Mesothelial cell of epicardium (in vitro differentiated cells): ENCODE measurements at regions not wholly inside any gene's neighbourhood (a gene's known extent, or its start where the extent isn't known, plus 50 kb on each side); places are given as distances from the start of the nearest gene placed in this dataset.

Source experiments
- DNase-seq, 2 experiments: peaks; one replicate each; pipeline ENCODE4 v3.0.0; 2021; ENCODE audit warnings: low spot score in 2 of 2; ENCODE audit not compliant: unreplicated experiment in 2 of 2
- H3K27ac Mint-ChIP-seq: 2 replicates; pipeline ENCODE4 v1.8.0; 2021; ENCODE audit warnings: mixed read lengths
- H3K27me3 Mint-ChIP-seq: 2 replicates; pipeline ENCODE4 v1.8.0; 2021; ENCODE audit warnings: low read depth, mixed read lengths
- H3K36me3 Mint-ChIP-seq: 2 replicates; pipeline ENCODE4 v1.8.0; 2021; ENCODE audit warnings: mixed read lengths
- H3K4me1 Mint-ChIP-seq: 2 replicates; pipeline ENCODE4 v1.8.0; 2021; ENCODE audit warnings: mixed read lengths
- H3K4me3 Mint-ChIP-seq: 2 replicates; pipeline ENCODE4 v1.8.0; 2021; ENCODE audit warnings: mild to moderate bottlenecking, moderate library complexity, mixed read lengths
- H3K9me3 Mint-ChIP-seq: 2 replicates; pipeline ENCODE4 v1.8.0; 2021; ENCODE audit warnings: mixed read lengths
- TF ChIP-seq, protein P1 (sequence below): fragments of 200-600 bp; sonication (generic); IDR thresholded peaks from one replicate; pipeline ENCODE4 v1.5.0; 2021; ENCODE audit warnings: antibody characterized with exemption; ENCODE audit not compliant: unreplicated experiment

DNA sequence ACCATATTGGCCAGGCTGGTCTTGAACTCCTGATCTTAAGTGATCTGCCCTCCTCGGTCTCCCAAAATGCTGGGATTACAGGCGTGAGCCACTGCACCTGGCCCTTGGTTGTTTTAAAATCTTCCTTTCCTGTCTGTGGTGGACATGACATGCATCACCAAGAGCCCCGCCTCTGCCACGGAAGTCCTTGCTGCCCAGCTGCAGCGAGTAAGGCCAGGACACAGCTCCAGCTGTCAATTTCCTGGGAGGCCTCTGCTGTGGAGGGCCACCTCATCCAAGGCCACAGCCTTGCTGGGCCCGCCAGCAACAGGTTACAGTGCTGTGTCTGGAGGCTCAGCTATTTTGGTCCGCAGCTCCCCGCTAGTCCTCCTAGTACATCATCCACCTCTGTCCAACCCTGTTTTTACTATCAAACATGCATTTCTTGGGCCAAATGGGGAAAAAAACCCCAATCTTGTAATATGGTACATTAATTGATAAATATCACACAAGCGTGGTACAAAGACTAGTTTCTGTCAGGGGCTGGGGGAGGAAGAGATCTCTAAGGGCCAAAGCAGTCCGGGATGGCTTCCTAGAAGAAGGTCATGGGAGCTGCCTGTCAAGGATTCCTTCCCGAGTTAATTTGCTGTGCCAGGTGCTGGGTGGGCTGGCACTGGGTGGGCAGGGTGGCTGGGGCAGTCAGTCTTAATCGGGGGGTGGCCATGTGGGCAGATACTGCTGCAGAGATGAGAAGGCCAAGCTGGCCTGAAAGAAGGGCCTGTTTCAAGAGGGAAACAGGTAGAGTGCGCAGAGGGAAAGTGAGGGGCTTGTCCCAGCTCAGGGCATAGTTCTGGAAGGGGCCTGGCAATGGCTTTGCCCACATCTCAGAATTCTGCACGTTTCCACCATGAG lies 100.5 kb downstream of the INHBB start:
- H3K9me3 Mint-ChIP-seq = no peaks in the 10 kb centered on the region
- no peak overlapping the region for H3K27ac Mint-ChIP-seq
- no peak overlapping the region for H3K4me3 Mint-ChIP-seq
- H3K27me3 Mint-ChIP-seq = peaks cover 44% of the 10 kb centered on the region
- peaks cover 12% of the 10 kb centered on the region for H3K4me1 Mint-ChIP-seq
- DNase-seq = no peak
- H3K36me3 Mint-ChIP-seq = no peaks in the 10 kb centered on the region
- TF ChIP-seq, protein P1, sequence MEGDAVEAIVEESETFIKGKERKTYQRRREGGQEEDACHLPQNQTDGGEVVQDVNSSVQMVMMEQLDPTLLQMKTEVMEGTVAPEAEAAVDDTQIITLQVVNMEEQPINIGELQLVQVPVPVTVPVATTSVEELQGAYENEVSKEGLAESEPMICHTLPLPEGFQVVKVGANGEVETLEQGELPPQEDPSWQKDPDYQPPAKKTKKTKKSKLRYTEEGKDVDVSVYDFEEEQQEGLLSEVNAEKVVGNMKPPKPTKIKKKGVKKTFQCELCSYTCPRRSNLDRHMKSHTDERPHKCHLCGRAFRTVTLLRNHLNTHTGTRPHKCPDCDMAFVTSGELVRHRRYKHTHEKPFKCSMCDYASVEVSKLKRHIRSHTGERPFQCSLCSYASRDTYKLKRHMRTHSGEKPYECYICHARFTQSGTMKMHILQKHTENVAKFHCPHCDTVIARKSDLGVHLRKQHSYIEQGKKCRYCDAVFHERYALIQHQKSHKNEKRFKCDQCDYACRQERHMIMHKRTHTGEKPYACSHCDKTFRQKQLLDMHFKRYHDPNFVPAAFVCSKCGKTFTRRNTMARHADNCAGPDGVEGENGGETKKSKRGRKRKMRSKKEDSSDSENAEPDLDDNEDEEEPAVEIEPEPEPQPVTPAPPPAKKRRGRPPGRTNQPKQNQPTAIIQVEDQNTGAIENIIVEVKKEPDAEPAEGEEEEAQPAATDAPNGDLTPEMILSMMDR = no peak

DNA sequence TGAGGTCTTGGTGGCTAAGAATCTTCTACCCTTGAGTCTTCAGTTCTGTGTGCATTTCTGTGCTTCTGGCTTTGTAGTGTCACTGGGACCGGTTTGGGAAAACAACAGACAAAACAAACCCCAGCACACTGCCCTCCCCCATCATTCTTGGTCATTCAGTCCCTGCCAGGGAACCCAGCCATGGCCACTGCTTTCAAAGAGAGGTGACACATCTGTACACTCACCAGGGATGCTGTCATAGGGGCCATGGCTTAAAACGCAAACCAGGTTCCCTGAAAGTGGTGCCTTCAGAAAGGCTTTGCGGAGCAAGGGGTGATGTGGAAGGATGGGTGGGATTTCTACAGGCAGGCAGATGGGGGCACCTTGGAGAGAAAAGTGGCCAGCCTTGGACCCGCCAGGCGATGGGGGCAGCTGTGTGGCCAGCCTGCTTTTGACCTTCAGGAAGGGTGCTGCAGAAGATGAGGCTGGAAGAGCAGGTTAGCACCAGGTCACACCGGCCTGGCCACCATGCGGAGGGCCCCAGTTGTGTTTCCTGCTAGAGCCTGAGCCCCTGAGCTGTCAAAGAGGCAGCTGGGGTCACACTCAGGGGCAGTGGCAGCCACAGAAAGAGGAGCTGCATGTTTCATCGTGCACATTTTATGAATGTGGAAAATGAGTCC lies 101.3 kb downstream of the INHBB start:
- H3K4me3 Mint-ChIP-seq = no peak overlapping the region
- H3K4me1 Mint-ChIP-seq = peaks cover 9% of the 10 kb centered on the region
- no peaks in the 10 kb centered on the region for H3K9me3 Mint-ChIP-seq
- peaks cover 39% of the 10 kb centered on the region for H3K27me3 Mint-ChIP-seq
- no peak for DNase-seq
- TF ChIP-seq, protein P1 = no peak
- no peak overlapping the region for H3K27ac Mint-ChIP-seq
- no peaks in the 10 kb centered on the region for H3K36me3 Mint-ChIP-seq

DNA sequence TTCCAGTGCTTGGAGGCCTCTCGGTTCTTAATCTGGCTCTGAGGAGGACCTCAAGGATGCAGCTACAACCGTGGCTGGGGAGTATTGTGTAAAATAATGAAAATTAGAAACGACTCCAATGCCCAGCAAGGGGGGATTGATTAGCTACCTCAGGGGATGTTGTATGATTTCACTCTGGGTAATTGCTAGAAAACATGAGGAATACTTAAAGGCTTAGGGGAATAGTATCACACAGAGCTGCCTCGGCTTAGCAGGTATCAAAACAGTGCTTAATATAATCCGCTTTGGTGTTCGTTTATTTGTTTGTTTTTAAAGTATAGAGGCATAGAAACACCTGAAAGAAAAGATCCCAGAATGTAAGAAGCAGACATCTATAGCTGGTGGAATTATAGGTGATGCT lies 102.5 kb downstream of the INHBB start:
- no peak overlapping the region for H3K27ac Mint-ChIP-seq
- H3K9me3 Mint-ChIP-seq = no peaks in the 10 kb centered on the region
- no peaks in the 10 kb centered on the region for H3K36me3 Mint-ChIP-seq
- H3K27me3 Mint-ChIP-seq = peaks cover 29% of the 10 kb centered on the region
- TF ChIP-seq, protein P1 = no peak
- H3K4me1 Mint-ChIP-seq = peaks cover under 1% of the 10 kb centered on the region
- no peak for DNase-seq
- no peak overlapping the region for H3K4me3 Mint-ChIP-seq

DNA sequence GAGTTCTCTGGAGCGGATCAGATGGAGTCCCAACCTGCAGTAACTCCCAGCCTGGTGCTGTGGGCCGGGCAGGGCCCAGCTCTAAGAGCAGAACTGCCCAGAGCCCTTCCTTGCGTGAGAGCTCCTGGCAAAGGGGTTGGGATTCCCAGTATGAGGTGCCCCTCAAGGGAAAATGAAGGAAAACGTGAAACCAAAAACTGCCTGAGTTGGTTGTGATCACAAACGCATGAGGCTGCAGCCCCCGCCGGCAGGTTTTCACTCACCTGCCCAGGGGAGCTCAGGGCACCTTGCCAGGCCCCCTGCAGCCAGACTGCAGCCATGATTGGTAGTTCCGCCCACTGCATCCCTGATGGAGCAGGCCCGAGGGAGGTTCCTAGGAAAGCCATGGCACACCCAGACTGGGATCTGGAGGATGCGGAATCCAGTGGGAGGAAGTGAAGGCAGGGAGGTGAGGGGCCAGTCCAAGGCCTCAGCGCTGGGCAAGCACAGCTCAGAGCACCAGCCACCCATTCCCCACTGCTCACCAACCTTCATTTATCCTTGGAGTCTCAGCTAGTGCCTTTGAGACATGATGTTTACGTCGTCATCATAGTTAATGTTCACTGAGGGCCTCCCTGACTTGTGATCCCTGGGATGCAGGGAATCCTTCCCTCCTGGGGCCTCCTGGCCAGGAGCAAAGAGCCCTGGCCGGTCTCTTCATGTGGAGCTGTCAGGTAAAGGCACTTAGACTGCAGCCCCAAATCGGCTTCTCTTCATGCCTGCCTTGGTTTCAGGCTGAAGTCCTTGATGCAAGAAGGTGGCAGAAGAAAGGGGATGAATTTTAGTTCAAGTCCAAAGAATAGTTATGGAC lies 103.2 kb downstream of the INHBB start:
- TF ChIP-seq, protein P1 = no peak
- Mint-ChIP-seq H3K27ac (no peak overlapping the region), H3K9me3 (no peaks in the 10 kb centered on the region), H3K36me3 (no peaks in the 10 kb centered on the region), H3K4me3 (no peak overlapping the region), H3K4me1 (no peaks in the 10 kb centered on the region), H3K27me3 (peaks cover 21% of the 10 kb centered on the region)
- DNase-seq = no peak

DNA sequence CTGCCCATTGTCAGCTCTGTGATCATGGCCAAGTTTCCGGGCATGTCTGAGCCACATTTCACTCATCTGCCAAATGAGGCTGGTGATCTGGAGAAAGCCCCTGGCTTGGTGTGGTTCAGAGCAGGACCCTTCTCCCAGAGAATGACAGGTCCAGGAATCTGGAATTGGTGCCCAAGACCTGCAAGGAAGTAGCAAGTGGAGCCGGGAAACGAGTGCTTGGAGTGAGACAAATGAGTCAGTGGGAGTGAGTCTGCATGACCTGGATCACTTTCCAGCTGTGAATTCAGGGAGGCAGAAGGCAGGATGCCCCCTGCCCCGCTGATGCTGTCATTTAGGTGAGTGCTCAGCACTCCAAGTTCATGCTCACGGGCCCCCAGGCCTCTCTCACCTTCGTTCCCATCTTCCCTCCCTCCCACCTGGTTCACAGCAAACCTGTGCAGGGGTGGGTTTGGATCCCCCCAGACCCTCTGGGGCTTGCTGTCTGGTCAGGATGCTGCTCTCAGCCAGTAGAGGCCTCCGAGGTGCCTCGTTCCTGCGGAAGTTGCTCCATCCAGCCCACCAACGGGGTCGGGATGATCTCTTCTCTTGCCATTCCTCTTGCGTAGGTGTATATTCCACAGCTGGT lies 104.4 kb downstream of the INHBB start:
- DNase-seq = no peak
- TF ChIP-seq, protein P1 = no peak
- Mint-ChIP-seq H3K9me3 (no peaks in the 10 kb centered on the region), H3K4me1 (no peaks in the 10 kb centered on the region), H3K36me3 (no peaks in the 10 kb centered on the region), H3K27ac (no peak overlapping the region), H3K27me3 (peaks cover 11% of the 10 kb centered on the region), H3K4me3 (no peak overlapping the region)
